ENCODE measurements at regions not wholly inside any gene's neighbourhood (a gene's known extent, or its start where the extent isn't known, plus 50 kb on each side); places are given as distances from the start of the nearest gene placed in this dataset.

- no peak for ATAC-seq
Observed at GRCh38 chr22:48004038-48004437, 1241.6 kb downstream of the TBC1D22A start.

- ATAC-seq = no peak
Observed at GRCh38 chr22:48001101-48001500, 1238.7 kb downstream of the TBC1D22A start.

- no peak for ATAC-seq
Observed at GRCh38 chr22:47997612-47998011, 1235.2 kb downstream of the TBC1D22A start.

- no peak for ATAC-seq
Observed at GRCh38 chr22:47997052-47997590, 1234.7 kb downstream of the TBC1D22A start.

GRCh38 chr22:47996446-47996857 lies 1234.0 kb downstream of the TBC1D22A start:
- ATAC-seq = no peak

- no peak for ATAC-seq
Observed at GRCh38 chr22:47995718-47996117, 1233.3 kb downstream of the TBC1D22A start.

GRCh38 chr22:47995264-47995627 lies 1232.8 kb downstream of the TBC1D22A start:
- ATAC-seq = no peak

- no peak for ATAC-seq
Observed at GRCh38 chr22:47994601-47995263, 1232.3 kb downstream of the TBC1D22A start.

GRCh38 chr22:47994045-47994444 lies 1231.6 kb downstream of the TBC1D22A start:
- ATAC-seq = no peak

- ATAC-seq = no peak
Observed at GRCh38 chr22:47990481-47990880, 1228.0 kb downstream of the TBC1D22A start.

- ATAC-seq = no peak
Observed at GRCh38 chr22:47987885-47988515, 1225.5 kb downstream of the TBC1D22A start.

- no peak for ATAC-seq
Observed at GRCh38 chr22:47976219-47976618, 1213.8 kb downstream of the TBC1D22A start.

GRCh38 chr22:47967831-47968230 lies 1205.4 kb downstream of the TBC1D22A start:
- no peak for ATAC-seq

- ATAC-seq = no peak
Observed at GRCh38 chr22:47966316-47966715, 1203.9 kb downstream of the TBC1D22A start.

GRCh38 chr22:47965896-47966295 lies 1203.4 kb downstream of the TBC1D22A start:
- no peak for ATAC-seq

GRCh38 chr22:47965066-47965465 lies 1202.6 kb downstream of the TBC1D22A start:
- ATAC-seq = no peak

GRCh38 chr22:47963660-47964059 lies 1201.2 kb downstream of the TBC1D22A start:
- ATAC-seq = no peak

- no peak for ATAC-seq
Observed at GRCh38 chr22:47957649-47958048, 1195.2 kb downstream of the TBC1D22A start.

- no peak for ATAC-seq
Observed at GRCh38 chr22:47954107-47954506, 1191.7 kb downstream of the TBC1D22A start.

- ATAC-seq = no peak
Observed at GRCh38 chr22:47944941-47945340, 1182.5 kb downstream of the TBC1D22A start.

- no peak for ATAC-seq
Observed at GRCh38 chr22:47943729-47944700, 1181.6 kb downstream of the TBC1D22A start.

- no peak for ATAC-seq
Observed at GRCh38 chr22:47940211-47940610, 1177.8 kb downstream of the TBC1D22A start.

GRCh38 chr22:47933891-47934290 lies 1171.4 kb downstream of the TBC1D22A start:
- ATAC-seq = no peak

Measured in activated CD4-positive, CD25-positive, alpha-beta regulatory T cell treated with anti-CD3 and anti-CD28 coated beads, Interleukin-2, amount 50 U/mL, for 24 hours (primary cell).